K562 (cell line): ENCODE measurements at regions not wholly inside any gene's neighbourhood (a gene's known extent, or its start where the extent isn't known, plus 50 kb on each side); places are given as distances from the start of the nearest gene placed in this dataset.
A peak's percentile ranks its signal among the peaks of the same experiment; 100 is the strongest.

ENCODE experiments used
- ATAC-seq: fragments of 200-7000 bp; cut with Tn5 transposase; 3 replicates; pipeline ENCODE4 v1.9.1; 2020; ENCODE audit warnings: moderate library complexity
- BruUV-seq: library from RNA; stranded (reverse); fragments of 400-500 nt; replicated peaks from 2 replicates; lab custom pipeline; 2021; lab: Mats Ljungman, UMichigan
- CTCF ChIA-PET: fragments of 300-600 bp; formaldehyde crosslinking; extraction: SDS; loops from one replicate; lab custom pipeline; 2021; ENCODE audit warnings: low intra/inter-chr PET ratio; lab: Yijun Ruan, JAX
- POLR2A ChIA-PET: fragments of 300-600, 350-650 bp; sonication (Branson Sonifier 250); formaldehyde crosslinking; extraction: SDS; loops from one replicate; lab custom pipeline; 2021; ENCODE audit warnings: antibody characterized with exemption, inconsistent platforms; lab: Yijun Ruan, JAX
- DNase-seq, 4 experiments: peaks; one replicate each; pipeline versions ENCODE4 v3.0.0 to v3.0.0-alpha.2; 2011 to 2018; ENCODE audit warnings: low spot score in 3 of 4, mixed read lengths in 3 of 4; ENCODE audit errors: extremely low read depth in 1 of 4
- FAIRE-seq: peaks from 2 replicates; lab custom pipeline; 2011; peaks lifted over from hg19 to GRCh38; lab: Jason Lieb, UNC
- H2AFZ ChIP-seq: 2 replicates; pipeline ENCODE4 v1.6.0; 2011; ENCODE audit warnings: low read depth, low read length, control low read depth, inconsistent platforms
- H3K27ac ChIP-seq: fragments of 200-600 bp; 3 replicates; pipeline ENCODE4 v1.8.0; 2011; ENCODE audit warnings: low read depth, mild to moderate bottlenecking, control low read depth, inconsistent platforms, low read length, moderate library complexity, mixed read lengths; ENCODE audit errors: extremely low read depth
- H3K27me3 ChIP-seq, 2 experiments: fragments of 300-600 bp in 1 of 2; 2 replicates in 1 of 2; 3 replicates in 1 of 2; pipeline versions ENCODE4 v1.6.0 to v1.8.0; 2011; ENCODE audit warnings: inconsistent platforms in 2 of 2, low read length in 2 of 2, mild to moderate bottlenecking in 1 of 2, mixed read lengths in 1 of 2, moderate library complexity in 1 of 2; ENCODE audit not compliant: control insufficient read depth in 2 of 2, insufficient read depth in 2 of 2
- H3K36me3 ChIP-seq: fragments of 300-600 bp; 3 replicates; pipeline ENCODE4 v1.8.0; 2011; ENCODE audit warnings: mild to moderate bottlenecking, low read length, inconsistent platforms; ENCODE audit not compliant: control insufficient read depth, insufficient read depth
- H3K4me1 ChIP-seq, 2 experiments: fragments of 200-600 bp in 1 of 2; replicated peaks in 1 of 2; 2 replicates in 1 of 2; 3 replicates in 1 of 2; pipeline versions ENCODE4 v1.5.1 to v1.8.0; 2011; ENCODE audit warnings: inconsistent platforms in 2 of 2, low read length in 2 of 2, mild to moderate bottlenecking in 1 of 2, mixed read lengths in 1 of 2, moderate library complexity in 1 of 2; ENCODE audit not compliant: control insufficient read depth in 2 of 2, insufficient read depth in 2 of 2
- H3K4me2 ChIP-seq: 2 replicates; pipeline ENCODE4 v1.6.1; 2011; ENCODE audit warnings: low read length, control low read depth, inconsistent platforms, mixed read lengths; ENCODE audit not compliant: insufficient read depth
- H3K4me3 ChIP-seq: fragments of 200-600 bp; sonication (generic), shearing (Covaris generic); 2 replicates; pipeline ENCODE4 v1.5.1; 2016; ENCODE audit warnings: control low read depth, inconsistent platforms
- H3K79me2 ChIP-seq: fragments of 200-600 bp; 3 replicates; pipeline ENCODE4 v1.8.0; 2011; ENCODE audit warnings: low read length, inconsistent platforms; ENCODE audit not compliant: control insufficient read depth, insufficient read depth
- H3K9ac ChIP-seq, 2 experiments: 2 replicates each; pipeline versions ENCODE4 v1.6.0 to v1.6.1; 2011; ENCODE audit warnings: low read depth in 2 of 2, low read length in 2 of 2, control low read depth in 1 of 2, inconsistent platforms in 1 of 2, mild to moderate bottlenecking in 1 of 2, mixed read lengths in 1 of 2; ENCODE audit not compliant: insufficient read depth in 1 of 2
- H3K9me1 ChIP-seq: one replicate; pipeline ENCODE4 v1.6.0; 2011; ENCODE audit warnings: inconsistent platforms, mild to moderate bottlenecking, low read length, moderate library complexity; ENCODE audit not compliant: control insufficient read depth, insufficient read depth
- H3K9me3 ChIP-seq: replicated peaks from 2 replicates; pipeline ENCODE4 v1.5.1; 2011; ENCODE audit warnings: low read depth, low read length, inconsistent platforms; ENCODE audit not compliant: control insufficient read depth, insufficient read depth
- H4K20me1 ChIP-seq: replicated peaks from 2 replicates; pipeline ENCODE4 v1.6.1; 2011; ENCODE audit warnings: low read length, inconsistent platforms, mixed read lengths; ENCODE audit not compliant: control insufficient read depth, insufficient read depth
- BCL6 ChIP-seq: fragments of 250-450 bp; sonication (Bioruptor Pico); IDR thresholded peaks from 2 replicates; pipeline ENCODE4 v1.4.0; 2020
- DACH1 ChIP-seq: fragments of 450-650 bp; IDR thresholded peaks from 2 replicates; pipeline ENCODE4 v1.6.1; 2018; ENCODE audit not compliant: partially characterized antibody
- MCM2 ChIP-seq: fragments of 450-650 bp; IDR thresholded peaks from 2 replicates; pipeline ENCODE4 v1.6.1; 2017; ENCODE audit warnings: low read depth, mild to moderate bottlenecking
- NCOA6 ChIP-seq: fragments of 450-650 bp; IDR thresholded peaks from 2 replicates; pipeline ENCODE4 v1.6.1; 2017; ENCODE audit warnings: mild to moderate bottlenecking
- POLR3G ChIP-seq: IDR thresholded peaks from 2 replicates; pipeline ENCODE4 v1.6.1; 2011; ENCODE audit not compliant: insufficient read length, insufficient replicate concordance; ENCODE audit errors: extremely low read depth
- PTBP1 ChIP-seq: fragments of 200-400 bp; formaldehyde crosslinking; IDR thresholded peaks from 2 replicates; pipeline ENCODE4 v1.6.1; 2017; ENCODE audit warnings: low read depth, low read length
- RBM22 ChIP-seq: fragments of 200-400 bp; formaldehyde crosslinking; IDR thresholded peaks from 2 replicates; pipeline ENCODE4 v1.6.1; 2018; ENCODE audit warnings: low read length, low read depth; ENCODE audit not compliant: poor library complexity, severe bottlenecking
- SRSF3 ChIP-seq: fragments of 200-400 bp; formaldehyde crosslinking; IDR thresholded peaks from 2 replicates; pipeline ENCODE4 v1.6.1; 2016; ENCODE audit warnings: mild to moderate bottlenecking, low read length, moderate library complexity; ENCODE audit not compliant: insufficient read depth
- STAT5A ChIP-seq: IDR thresholded peaks from 2 replicates; pipeline ENCODE4 v1.6.1; 2012; ENCODE audit warnings: low read length, inconsistent platforms, borderline replicate concordance
- USF2 ChIP-seq: sonication (generic); formaldehyde crosslinking; IDR thresholded peaks from 2 replicates; pipeline ENCODE4 v1.5.0; 2020; ENCODE audit warnings: missing genetic modification reagents
- VEZF1 ChIP-seq: fragments of 200-800 bp; sonication (Bioruptor generic); IDR thresholded peaks from 2 replicates; pipeline ENCODE4 v1.6.1; 2017; ENCODE audit warnings: missing genetic modification characterization, missing compliant biosample characterization
- ZEB2 ChIP-seq: fragments of 450-650 bp; IDR thresholded peaks from 2 replicates; pipeline ENCODE4 v1.6.1; 2016
- WGBS: fragments of 100-300 bp; shearing (Covaris generic); methylation state at CpG from one replicate; pipeline ENCODE4 v1.1.6; 2016; ENCODE audit warnings: low coverage, mixed read lengths; ENCODE audit not compliant: insufficient coverage; ENCODE audit errors: missing lambda C conversion rate; 5-methylcytosine and 5-hydroxymethylcytosine counted together
- in situ Hi-C: fragments of 300-500 bp; cut with MboI; formaldehyde crosslinking; loops from 4 replicates; pipeline ENCODE4 v1.15.0; 2018; ENCODE audit warnings: inconsistent platforms, mixed read lengths
- intact Hi-C: fragments of 100-400 bp; cut with micrococcal nuclease; formaldehyde crosslinking; loops from 2 replicates; pipeline ENCODE4 v1.14.2; 2022

- BruUV-seq: no TSS peak
- FAIRE-seq (no peak), ATAC-seq (no peak), DNase-seq (no peak)
- Histone ChIP-seq H3K27me3 (peaks cover 0 to 2% of the 10 kb centered on the region in 2 experiments; a peak in 1 of 5 replicates), H3K9me3 (no peaks in the 10 kb centered on the region), H3K4me2 (no peak overlapping the region), H3K36me3 (no peaks in the 10 kb centered on the region), H4K20me1 (no peaks in the 10 kb centered on the region), H3K4me1 (no peaks in the 10 kb centered on the region), H2AFZ (no peak overlapping the region), H3K9me1 (no peaks in the 10 kb centered on the region), H3K9ac (no peak overlapping the region), H3K79me2 (no peaks in the 10 kb centered on the region), H3K27ac (no peak overlapping the region), H3K4me3 (no peak overlapping the region)
- TF ChIP-seq SRSF3 (no peak), USF2 (CRISPR knock-in tag) (0 out of 2 replicates have a peak, but pooled peaks have one; percentile 6)
- intact Hi-C loops (no loop called here), in situ Hi-C loops (no loop called here)
- WGBS: 13% methylated on average over 6 of the region's 6 CpGs
- POLR2A ChIA-PET: interaction anchor here (1.5 kb wide), 1 partner anchor 10 kb away, joined by 4 read pairs; no protein-coding TSS in a partner anchor
- CTCF ChIA-PET: no interaction called here
These were observed 107.3 kb upstream of the MAF start for GRCh38 chr16:79707876-79708275.

DNA sequence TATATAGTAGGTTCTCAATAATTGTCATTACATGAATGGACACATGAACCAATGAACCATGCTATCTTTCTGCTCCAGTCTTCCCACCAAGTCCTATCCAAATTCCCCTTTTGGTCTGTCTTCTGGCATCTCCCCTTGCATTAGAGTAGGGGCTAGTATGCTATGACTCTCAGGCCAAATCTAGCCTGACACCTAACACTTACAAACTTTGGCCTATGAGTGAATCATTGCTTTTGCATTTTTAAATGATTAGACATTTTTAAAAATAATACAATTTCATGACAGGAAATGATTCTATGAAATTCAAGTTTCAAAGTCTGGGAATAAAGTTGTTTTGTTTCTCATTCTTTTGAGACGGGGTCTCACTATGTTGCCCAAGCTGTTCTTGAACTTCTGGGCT lies 102.5 kb upstream of the MAF start:
- CTCF ChIA-PET: no interaction called here
- no peaks in the 10 kb centered on the region for H3K9me3 ChIP-seq
- no peaks in the 10 kb centered on the region for H4K20me1 ChIP-seq
- H3K79me2 ChIP-seq: no peaks in the 10 kb centered on the region
- WGBS: 20% methylated on average over 1 of the region's 1 CpG
- no peaks in the 10 kb centered on the region; a peak in 1 of 5 replicates for H3K4me1 ChIP-seq
- DNase-seq (no peak), FAIRE-seq (no peak), ATAC-seq (no peak)
- no peaks in the 10 kb centered on the region for H3K36me3 ChIP-seq
- no peak overlapping the region for H3K4me3 ChIP-seq
- BruUV-seq: no TSS peak
- POLR2A ChIA-PET: no interaction called here
- no peak for TF ChIP-seq PTBP1
- no peak for TF ChIP-seq DACH1
- TF ChIP-seq ZEB2: no peak
- TF ChIP-seq BCL6: no peak
- TF ChIP-seq VEZF1: no peak
- TF ChIP-seq NCOA6: no peak
- no peak for TF ChIP-seq SRSF3
- TF ChIP-seq RBM22: no peak
- no peak for TF ChIP-seq STAT5A
- no peak for TF ChIP-seq MCM2
- no peak for TF ChIP-seq POLR3G
- H3K9me1 ChIP-seq: no peaks in the 10 kb centered on the region
- H3K4me2 ChIP-seq: no peak overlapping the region
- no peak overlapping the region for H3K27ac ChIP-seq
- intact Hi-C loops: no loop called here
- in situ Hi-C loops: no loop called here
- H2AFZ ChIP-seq: no peak overlapping the region
- no peak overlapping the region for H3K9ac ChIP-seq
- peaks cover 0 to 2% of the 10 kb centered on the region in 2 experiments; a peak in 1 of 5 replicates for H3K27me3 ChIP-seq
